GM12864 (cell line): ENCODE measurements at regions not wholly inside any gene's neighbourhood (a gene's known extent, or its start where the extent isn't known, plus 50 kb on each side); places are given as distances from the start of the nearest gene placed in this dataset.

Experiments
- DNase-seq: peaks from one replicate; pipeline ENCODE4 v3.0.0-alpha.2; 2011; ENCODE audit warnings: low read depth
- H3K4me3 ChIP-seq: 2 replicates; pipeline ENCODE4 v1.5.1; 2011; ENCODE audit warnings: mild to moderate bottlenecking, low read depth, low read length, control low read depth
- TF ChIP-seq, protein P1 (sequence below): IDR thresholded peaks from 2 replicates; pipeline ENCODE4 v1.5.1; 2011; ENCODE audit warnings: low read depth, mild to moderate bottlenecking, moderate library complexity, low read length, control low read depth, inconsistent platforms; ENCODE audit errors: missing control alignments

DNA sequence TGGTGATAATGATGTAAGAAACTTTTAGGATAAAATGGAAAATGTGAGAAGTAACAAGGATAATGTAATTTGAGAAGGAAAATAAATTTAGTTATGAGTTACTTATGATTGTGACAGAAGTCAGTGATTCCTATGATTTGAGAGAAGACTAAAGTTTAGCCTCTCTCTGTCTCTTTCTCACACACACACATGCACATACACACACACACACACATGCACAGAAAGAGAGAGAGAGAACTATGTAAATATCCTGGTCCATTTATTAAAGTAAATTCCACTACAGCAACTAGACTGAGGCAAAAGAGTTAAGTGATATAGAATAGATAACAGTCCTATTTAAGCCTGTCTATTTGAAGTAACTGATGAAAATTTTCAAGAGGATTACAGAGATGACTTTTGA lies 375.2 kb downstream of the CD109 start:
- H3K4me3 ChIP-seq = no peak overlapping the region
- no peak for DNase-seq
- TF ChIP-seq, protein P1, sequence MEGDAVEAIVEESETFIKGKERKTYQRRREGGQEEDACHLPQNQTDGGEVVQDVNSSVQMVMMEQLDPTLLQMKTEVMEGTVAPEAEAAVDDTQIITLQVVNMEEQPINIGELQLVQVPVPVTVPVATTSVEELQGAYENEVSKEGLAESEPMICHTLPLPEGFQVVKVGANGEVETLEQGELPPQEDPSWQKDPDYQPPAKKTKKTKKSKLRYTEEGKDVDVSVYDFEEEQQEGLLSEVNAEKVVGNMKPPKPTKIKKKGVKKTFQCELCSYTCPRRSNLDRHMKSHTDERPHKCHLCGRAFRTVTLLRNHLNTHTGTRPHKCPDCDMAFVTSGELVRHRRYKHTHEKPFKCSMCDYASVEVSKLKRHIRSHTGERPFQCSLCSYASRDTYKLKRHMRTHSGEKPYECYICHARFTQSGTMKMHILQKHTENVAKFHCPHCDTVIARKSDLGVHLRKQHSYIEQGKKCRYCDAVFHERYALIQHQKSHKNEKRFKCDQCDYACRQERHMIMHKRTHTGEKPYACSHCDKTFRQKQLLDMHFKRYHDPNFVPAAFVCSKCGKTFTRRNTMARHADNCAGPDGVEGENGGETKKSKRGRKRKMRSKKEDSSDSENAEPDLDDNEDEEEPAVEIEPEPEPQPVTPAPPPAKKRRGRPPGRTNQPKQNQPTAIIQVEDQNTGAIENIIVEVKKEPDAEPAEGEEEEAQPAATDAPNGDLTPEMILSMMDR = no peak

DNA sequence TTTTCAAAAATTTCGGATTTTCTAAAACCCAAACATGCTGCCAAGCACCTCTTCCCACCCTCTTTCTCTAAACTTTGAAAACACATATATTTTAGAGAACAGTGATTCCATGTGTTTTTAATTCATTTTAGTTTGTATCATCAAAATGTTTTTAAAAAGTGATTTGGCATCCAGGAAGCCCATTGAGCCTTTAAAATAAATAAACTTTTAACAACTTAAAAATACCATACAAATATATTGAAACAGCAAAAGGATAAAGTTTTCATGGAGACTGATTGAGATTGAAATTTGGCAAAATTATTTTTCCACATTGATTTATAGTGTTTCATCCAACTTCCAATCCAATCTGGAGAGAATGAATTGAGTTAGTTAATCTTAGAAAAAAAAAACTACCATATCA lies 374.7 kb downstream of the CD109 start:
- TF ChIP-seq, protein P1 = no peak
- no peak overlapping the region for H3K4me3 ChIP-seq
- DNase-seq = no peak

DNA sequence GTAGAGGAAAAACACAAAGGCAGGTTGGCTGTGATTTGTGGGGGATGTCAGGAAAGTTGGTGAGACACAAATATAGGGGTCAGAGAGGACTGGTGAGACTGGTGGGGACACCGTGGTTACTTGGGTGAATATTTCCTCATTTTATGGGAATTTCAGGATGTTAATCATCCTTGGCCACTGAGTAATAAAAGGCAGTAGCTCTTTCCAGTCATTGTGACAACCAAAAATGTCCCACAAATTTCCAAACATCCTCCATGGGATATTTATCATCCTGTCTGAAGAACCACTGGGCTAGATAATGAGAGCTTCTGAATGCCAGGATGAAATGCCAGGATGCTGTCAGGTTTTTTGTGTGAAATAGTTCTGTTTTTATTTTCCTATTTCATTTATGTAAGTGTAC lies 374.1 kb downstream of the CD109 start:
- DNase-seq = no peak
- TF ChIP-seq, protein P1 = no peak
- H3K4me3 ChIP-seq = no peak overlapping the region

DNA sequence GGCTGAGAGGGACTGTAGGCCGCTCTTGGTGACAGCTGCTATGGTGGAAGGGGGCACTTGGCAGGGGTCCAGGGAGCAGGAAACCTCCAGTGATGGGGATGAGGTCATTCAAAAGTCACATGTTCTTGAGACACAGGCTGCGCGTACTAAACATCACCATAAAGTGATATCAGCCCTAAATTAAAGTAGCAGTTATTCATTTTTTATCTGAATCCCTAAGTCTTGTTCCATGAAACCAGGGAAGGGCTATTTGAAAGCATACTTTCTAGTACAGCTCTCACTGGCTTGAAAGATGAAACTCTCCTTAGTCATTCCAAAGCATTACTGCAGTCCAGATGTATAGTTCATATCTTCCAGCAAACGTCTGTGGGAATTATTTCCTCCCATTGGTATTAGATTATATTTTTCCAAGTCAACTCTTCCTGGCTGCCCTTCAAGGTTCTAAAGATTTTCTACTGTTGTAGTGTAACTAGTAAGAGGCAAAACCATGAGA lies 373.1 kb downstream of the CD109 start:
- DNase-seq = no peak
- TF ChIP-seq, protein P1 = no peak

DNA sequence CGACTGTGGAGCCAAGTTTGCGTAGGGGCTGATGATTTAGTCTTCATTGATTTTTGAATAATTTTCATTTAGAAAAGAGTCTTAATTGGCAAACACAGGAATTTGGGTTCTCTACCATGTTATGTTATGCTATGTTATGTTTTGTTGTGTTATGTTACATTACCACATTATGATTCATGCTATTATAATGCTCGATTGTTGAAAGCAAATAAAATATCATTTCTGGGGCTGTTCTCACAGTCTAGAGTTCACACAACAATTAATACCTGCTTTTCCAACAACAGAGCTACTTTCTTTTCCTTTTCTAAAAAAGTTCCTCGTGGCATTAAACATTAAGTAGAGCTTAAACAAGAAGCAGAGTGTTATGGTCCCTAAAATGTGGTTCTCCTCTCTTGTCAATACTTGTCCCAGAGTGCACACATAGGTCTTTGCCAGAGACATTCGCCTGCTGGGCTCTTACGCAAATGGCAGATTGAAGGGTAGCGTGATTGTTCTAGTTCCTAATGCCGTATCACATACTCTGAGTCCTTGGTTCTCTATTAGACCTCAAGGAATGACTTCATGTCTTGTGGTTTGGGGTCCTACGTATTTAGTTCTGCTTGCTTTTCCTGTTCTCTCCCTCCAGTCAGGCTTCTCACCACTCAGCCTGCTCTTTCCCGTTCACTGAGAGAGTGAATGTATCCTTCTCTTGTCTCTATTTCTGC lies 370.3 kb downstream of the CD109 start:
- no peak for DNase-seq
- H3K4me3 ChIP-seq = no peak overlapping the region
- TF ChIP-seq, protein P1 = no peak

More for the DNA sequence above, 373.1 kb downstream of the CD109 start:
- no peak overlapping the region for H3K4me3 ChIP-seq

DNA sequence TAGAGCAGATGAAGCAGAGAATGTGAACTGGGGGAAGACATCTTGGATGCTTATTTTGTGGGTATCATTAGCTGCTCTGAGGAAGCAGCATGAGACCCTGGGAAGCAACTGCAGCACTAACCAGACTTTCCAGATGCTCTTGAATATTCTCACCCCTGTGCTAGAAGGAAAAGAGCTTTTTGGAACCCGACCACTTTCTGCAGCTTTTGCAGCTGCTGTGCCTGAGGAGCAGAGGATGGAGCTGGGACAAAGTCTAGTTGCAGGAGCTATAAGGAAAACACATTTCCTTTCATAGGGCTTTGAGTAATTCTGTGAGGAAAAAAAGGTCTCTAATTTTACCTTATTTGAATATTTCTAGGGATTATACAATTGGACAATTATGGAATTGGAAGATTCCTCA lies 369.7 kb downstream of the CD109 start:
- TF ChIP-seq, protein P1 = no peak
- no peak for DNase-seq
- H3K4me3 ChIP-seq = no peak overlapping the region

DNA sequence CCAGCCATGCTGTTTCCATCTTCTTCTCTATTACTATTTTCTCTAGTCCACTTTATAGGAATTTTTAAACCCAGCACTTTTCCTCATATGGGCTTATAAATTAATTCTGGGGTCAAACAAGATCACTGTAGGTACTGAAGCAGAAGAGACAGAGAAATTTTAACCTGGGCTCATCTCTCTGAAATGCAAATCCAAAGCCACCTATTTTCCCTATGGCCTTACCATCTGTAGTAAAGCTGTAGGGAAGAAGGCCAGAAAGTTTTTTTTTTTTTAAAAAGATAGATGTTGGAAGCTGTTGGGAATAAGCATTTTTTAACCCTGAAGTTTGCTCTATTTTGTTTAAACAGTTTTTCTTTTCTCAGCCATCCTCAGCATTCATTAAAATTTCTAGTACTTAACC lies 367.4 kb downstream of the CD109 start:
- H3K4me3 ChIP-seq = no peak overlapping the region
- TF ChIP-seq, protein P1 = no peak
- no peak for DNase-seq
